ENCODE measurements at regions not wholly inside any gene's neighbourhood (a gene's known extent, or its start where the extent isn't known, plus 50 kb on each side); places are given as distances from the start of the nearest gene placed in this dataset.
A peak's percentile ranks its signal among the peaks of the same experiment; 100 is the strongest.
"Not testable (repeated sequence)": the region's sequence is repeated elsewhere in the genome, so short reads cannot be mapped to it uniquely, and the experiment has no call there.

DNA sequence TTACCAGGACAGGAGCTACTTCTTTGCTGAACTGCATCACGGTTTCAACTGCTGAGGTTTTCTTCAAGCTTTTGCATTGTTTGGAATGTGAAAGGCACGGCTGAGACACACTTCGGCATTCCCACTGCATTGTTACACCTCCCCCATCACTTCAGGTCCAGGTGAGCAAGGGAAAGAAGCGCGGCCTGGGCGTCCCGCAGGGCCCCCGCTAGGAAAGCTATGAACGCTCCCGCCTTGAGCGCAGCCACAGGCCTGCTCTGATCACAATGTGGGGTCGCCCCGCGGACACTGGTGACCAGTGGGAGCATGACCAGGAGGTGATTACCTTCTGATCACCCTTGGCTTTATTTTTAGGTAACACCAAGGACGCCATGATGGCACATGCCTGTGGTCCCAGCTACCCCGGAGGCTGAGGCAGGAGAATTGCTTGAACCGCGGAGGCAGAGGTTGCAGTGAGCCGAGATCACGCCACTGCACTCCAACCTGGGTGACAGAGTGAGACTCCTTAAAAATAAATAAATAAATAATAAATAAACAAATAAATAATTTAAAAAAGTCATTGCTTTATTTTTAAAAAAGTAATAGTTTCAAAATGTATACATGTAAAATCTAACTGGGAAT is 82.2 kb upstream of the ANTXRL start:
- DNase-seq: not testable (repeated sequence)

DNA sequence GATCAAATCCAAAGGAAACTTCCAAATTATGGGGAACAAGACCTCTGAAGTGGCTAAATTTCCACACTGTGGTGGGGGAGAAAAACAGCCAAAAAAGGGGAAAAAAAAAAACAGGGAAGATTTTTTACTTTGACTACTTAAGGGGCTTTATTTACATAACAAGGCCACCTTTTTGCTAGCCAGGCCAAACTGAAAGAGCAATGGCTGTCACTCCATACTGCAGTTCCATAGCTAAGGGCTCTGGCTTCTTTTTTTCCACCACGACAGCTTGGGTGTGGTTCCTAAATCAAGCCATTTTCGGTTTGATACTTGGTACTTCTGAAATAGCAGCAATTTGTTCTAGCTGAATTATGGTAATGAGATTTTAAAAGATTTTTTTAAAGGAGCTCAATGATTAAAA is 76.4 kb upstream of the ANTXRL start:
- not testable (repeated sequence) for DNase-seq

DNA sequence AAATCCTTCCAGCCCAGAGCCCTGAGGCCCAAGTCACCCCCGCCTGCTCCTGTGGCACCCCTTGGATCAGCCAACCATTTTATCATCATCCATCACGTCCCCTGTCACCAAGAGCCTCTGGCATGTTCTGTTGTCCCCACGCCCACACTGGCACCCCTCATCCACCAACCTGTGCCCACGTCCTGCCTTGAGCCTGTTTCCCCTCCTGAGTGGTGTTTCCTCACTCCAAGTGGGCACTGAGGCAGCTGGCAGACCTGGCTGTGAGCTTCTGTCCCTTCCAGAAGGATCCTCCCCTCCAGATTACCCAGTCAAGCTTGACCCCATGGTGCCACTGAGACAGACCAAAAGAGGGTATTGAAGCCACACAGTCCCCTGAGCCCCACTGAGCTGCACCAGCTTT is 71.4 kb upstream of the ANTXRL start:
- DNase-seq: no peak

DNA sequence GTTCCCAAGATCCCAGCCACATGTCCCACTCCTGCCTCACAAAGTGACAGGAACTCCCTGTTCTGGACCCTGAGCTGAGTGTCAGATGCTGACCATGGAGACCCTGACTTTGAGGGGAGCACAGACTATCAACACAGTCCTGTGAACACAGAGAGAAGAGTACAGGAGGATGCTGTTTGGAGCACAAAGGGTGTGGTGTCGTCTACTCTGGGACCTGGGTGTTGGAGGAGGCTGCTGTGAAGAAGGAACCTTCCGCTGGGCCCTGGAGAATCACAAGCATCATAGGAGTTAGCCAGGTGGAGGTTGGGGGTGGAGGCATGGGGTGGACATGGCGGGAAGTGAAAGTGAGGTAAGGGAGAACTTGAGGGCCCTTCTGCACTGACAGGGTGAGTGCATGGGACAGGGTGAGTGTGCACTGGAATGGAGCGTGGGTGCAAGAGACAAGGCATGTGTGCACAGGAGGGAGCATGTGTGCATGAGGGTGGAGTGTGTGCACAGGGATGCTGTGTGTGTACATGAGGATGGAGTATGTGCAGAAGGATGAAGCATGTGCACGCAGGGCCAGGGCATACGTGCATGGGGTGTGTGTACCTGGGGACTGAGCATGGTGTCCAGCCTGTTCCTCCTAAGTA is 70.7 kb upstream of the ANTXRL start:
- DNase-seq: no peak

DNA sequence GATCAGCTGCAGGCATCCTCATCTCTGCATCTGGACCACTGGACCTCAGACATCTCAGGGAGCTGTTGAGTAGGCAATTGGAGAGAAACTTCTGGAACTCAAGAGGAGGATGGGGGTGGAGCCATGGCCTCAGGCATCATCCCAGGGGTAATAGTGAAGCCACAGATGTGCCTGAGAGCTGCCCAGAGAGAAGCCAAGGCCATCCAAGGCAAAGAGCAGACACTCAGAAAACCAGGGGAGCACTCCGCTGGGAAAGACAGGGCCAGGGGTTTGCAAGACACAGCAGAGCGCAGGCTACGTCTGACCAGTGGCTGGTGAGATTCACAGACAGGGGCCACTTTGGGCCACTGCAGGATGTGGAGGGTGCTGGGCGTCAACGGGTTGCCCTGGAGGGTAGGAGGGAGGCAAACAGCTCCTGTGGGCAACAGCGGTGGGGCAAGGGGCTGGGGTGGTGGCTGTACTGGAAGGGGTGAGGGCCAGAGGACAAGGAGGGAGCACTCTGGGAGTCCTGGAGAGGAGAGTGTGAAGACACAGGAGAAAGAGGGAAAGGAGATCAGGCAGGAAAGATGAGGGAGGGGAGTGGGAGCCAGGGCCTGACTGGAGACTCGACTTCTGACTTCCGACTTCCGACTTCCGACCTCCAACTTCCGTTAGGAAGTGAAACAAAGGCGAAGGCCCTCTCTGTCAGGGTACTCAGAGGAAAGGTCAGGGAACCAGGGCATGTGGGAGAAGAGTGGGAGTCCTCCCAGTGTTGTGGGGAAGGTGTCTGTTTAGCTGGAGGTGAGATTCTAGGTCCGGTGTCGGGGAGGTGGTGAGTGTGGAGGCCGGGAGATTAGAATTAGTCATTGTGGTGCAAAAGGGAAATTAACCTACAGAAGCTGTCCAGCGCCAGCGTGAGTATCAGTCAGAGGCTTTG is 69.7 kb upstream of the ANTXRL start:
- DNase-seq: no peak

DNA sequence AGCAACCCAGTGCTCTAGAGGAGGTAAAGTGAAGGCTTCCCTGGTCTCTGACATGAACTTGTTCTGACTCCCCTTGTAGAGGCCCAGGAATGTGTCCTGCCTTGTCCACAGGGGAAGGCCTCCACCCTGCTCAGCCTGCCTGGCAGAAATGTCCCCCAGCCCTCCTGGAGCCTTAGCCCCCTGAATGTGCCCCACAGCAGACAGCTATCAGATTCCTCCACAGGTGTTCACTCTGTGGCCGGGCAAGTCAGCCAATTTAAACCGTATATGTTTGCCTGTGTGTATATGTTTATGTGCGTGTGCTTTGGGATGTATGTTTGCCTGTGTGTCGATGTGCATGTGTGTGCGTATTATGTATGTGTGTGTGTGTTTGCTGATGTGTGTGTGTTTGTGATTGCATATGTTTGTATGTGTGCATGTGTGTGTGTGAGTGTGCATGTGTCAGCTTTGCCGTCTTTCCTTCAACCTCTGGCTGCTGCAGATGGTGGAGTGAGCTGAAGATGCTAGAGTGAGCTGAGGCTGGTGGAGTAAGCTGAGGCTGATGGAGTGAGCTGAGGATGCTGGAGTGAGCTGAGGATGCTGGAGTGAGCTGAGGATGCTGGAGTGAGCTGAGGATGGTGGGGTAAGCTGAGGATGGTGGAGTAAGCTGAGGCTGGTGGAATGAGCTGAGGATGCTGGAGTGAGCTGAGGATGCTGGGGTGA is 68.9 kb upstream of the ANTXRL start:
- no peak for DNase-seq

DNA sequence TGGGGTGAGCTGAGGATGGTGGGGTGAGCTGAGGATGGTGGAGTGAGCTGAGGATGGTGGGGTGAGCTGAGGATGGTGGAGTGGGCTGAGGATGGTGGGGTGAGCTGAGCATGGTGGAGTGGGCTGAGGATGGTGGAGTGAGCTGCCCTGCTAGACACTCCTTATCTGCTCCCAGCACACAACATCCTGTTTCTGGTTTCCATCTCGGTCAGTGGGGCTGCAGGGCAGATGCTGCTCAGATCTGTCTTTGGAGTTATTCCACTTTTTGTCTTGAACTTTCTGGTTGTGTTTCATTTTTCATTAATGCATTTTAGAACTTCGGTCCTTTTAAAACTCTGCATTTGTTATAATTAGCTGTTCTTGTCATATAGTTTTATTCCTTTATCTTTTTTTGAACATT is 67.9 kb upstream of the ANTXRL start:
- no peak for DNase-seq

DNA sequence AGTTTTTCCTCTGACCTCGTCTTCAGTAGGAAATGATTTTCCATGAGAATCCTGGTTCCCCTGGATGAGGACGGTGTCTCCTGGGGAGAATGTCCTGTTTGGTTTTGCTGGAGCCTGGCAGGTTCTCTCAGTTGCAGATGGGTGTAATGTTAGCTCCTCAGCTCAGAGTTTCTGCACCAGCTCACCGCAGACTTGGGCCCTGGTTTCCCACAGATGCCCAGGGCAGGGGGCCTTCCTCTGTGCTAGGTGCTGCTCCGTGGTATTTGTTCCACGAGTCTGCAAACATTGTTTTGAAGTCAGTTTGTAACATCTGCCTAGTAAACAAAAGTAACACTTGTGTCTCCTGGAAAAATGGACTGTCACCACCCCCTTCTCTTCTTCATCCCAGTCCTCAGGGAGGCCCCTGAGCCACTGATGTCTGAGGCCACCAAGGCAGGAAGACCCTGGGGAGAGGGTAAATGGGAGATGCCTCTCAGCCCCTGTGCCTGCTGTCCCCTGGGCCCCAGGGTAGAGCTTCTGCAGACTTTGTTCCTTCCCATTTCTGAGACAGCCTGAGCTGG is 67.3 kb upstream of the ANTXRL start:
- DNase-seq: not testable (repeated sequence)

DNA sequence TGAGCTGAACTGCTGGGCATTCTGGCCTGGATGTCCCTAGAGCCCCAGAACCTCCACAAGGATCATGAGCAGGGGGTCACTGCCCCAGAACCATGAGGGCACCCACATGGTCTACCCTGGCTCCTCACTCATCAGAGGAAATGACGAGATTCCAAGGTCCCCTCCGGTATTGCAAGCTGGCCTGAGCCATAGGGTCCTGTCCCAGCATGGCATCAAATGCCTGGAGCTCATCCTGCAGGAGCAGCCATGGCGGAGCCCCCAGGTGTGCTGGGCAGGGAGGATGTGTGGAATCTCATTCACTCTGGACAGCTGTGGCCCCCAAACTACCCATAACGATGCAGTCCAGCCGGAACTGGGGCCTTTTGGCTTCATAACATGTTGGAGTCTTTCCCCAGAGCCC is 66.6 kb upstream of the ANTXRL start:
- DNase-seq: no peak

DNA sequence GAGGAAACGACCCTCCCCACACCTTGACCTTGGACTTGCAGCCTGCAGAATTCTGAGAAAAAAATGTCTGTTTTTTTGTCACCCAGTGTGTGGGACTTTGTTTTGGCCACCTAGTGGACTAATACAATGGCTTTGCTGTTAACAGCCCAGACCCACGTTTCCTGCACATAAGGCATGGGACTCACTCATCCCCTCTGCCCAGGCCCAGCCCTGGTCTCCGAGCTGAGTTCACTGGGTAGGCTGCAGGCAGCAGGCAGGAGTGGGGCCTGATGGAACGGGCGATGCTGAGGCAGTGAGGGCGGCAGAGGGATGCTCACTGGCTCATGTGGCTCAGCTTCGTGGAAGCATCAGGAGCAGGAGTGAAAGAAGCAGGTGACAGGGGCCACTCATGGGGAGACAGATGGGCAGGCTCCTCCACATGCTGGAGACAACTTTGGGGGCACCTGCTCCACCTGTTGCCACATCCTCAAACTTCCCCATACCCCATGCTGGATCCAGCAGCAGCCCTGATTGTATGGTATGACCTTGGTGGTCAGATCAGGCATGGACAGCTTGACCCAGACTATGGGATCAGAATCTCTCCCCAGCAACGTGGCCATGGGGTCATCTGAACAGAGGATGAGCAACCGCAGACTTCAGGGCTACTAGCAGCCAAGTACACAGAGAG is 65.8 kb upstream of the ANTXRL start:
- no peak for DNase-seq

DNA sequence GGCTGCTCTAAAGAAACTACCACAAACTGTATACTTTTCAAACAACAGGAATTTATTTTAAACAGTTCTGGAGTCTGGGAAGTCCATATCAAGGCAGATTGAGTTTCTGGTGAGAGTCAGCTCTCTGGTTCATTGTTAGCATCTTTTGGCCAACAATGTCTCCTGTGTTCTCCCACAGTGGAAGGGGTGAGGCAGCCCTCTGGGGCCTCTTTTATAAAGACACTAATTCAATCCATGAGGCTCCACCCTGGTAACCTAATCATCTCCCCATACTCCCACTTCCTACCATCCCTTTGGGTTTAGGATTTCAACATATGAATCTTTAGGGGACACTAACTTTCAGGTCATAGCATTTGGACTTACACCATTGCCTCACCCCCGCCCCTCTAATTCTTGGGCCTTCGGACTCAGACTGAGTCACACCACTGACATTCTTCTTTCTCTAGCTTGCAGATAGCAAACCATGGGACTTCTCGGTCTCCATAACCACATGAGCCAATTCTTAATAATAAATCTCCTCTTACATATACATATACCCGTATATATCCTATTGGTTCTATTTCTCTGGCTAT is 64.3 kb upstream of the ANTXRL start:
- DNase-seq: no peak

DNA sequence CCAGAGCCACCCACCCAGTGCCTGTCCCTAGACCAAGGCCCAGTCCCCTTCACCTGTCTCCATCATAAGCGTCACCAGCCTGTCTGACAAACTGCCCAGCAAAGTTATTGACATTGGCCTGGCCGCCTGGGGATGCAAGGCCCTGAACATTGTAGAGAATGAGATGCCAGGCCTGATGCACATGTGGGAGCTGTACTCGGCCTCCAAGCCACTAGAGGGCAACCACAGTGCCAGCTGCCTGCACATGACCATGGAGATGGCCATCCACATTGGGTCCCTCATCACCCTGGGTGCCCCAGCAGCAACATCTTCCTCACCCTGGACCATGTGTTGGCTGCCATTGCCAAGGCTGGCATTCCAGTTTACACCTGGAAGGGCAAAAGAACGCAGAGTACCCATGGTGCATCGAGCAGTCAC is 63.7 kb upstream of the ANTXRL start:
- DNase-seq: no peak

DNA sequence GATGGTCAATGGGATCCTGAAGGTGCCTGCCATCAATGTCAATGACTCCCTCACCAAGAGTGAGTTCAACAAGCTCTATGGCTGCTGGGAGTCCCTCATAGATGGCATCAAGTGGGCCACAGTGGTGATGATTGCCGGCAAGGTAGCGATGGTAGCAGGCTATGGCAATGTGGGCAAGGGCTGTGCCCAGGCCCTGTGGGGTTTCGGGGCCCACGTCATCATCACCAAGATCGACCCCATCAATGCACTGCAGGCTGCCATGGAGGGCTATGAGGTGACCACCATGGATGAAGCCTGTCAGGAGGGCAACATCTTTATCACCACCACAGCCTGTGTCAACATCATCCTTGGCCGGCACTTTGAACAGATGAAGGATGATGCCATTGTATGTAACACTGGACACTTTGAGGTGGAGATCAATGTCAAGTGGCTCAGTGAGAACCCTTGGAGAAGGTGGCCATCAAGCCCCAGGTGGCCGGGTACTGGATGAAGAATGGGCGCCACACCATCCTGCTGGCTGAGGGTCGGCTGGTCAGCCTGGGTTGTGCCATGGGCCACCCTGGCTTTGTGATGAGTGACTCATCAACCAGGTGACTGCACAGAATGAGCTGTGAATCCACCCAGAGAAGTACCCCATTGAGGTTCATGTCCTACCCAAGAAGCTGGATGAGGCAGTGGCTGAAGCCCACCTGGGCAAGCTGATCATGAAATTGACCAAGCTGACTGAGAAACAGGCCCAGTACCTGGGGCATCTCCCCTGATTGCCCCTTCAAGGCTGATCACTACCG is 63.0 kb upstream of the ANTXRL start:
- DNase-seq: no peak

DNA sequence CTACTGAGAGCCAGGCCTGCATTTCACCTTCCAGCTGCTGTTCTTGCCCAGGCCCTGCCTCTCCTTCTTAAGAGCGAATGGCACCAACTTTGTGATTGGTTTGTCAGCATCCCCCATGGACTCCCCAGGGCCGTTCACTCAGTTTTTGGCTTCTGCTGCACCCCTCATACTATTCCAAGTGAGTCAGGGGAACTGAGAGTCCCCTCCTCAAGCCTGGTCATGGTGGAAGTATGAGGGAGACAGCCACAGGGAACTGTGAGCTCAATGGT is 62.4 kb upstream of the ANTXRL start:
- no peak for DNase-seq

DNA sequence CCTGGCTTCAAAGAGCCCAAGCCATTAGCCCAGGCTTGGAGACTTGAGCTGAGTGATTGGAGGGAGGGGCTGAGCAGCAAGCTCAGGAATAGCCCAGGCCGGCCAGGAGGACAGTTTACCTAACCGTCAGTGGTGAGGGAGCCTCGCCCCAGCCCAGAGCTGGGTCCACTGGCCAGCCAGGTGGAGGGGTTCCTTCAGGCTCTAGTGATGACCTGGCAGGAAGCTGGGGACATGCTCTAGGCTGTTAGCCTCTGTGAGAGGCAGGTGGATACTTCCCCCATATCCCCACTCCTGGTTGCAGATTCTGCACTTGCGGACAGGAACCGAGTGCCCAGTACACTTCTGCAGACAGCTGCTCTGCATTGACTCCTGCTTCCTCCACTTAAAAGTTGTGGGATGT is 61.2 kb upstream of the ANTXRL start:
- no peak for DNase-seq

DNA sequence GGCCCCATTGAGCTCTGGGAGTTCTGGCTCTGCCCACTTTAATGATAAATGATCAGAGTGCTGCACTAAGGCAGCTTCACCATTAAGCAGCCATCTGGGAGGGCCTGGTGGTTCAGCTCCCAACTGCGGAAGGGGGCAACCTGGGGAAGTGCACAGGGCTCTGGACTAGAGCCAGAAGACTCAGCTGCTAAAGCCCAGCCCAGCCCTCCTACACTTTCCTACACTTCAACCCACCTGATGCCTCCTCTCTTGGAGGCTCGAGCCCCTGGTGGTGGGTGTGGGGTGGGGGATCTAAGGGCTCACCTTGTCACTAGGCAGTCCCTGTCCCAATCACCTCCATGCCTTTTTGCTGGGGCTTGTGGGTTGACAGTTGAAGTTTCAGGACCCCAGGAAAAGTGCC is 60.6 kb upstream of the ANTXRL start:
- no peak for DNase-seq

DNA sequence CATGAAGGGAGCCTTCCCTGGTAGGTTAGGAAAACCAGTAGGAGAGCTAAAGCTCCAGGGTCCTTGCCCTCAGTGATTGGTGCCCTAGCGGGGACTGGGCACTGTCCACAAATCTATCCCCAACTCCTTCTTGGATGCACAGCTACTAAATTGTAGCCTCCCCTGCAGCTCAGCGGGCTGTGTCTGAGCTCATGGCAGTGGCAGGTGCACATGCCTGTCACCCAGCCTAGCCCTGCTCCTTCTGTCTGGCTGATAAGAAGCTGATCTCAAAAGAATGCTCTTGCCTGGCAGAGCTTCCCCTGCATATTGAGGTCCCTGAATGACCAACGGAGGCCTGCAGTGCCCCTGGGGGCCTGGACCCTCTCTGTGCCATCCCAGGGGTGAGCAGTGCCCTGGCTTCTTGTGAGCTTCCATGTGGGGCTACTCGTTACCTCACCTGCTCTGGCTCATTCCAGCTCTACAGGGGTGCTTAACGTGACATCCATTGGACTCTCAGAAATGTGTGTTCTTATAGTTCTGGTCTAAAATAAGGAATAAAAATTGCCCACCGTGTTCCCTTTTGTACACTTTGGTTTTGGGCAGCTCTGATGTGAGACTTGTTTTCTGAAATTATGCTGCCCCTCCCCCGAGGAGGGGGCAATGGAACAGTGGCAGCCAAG is 59.8 kb upstream of the ANTXRL start:
- DNase-seq: no peak

DNA sequence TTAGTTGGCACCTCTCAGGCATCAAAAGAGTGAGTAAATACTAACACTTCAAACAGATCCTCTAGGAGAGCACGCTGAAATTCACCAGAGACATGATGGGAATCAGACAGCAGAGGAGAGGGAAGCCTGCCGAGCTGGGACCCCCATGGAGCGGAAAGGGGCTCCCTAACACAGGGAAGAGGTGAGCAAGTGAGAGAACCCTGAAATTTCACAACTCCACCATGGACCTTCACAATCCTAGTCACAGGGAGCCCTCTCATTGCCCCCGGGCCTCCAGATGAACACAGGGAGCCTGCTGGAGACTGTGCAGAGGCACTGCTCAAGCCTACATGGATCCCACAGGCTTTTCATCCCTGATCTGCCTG is 59.2 kb upstream of the ANTXRL start:
- no peak for DNase-seq

DNA sequence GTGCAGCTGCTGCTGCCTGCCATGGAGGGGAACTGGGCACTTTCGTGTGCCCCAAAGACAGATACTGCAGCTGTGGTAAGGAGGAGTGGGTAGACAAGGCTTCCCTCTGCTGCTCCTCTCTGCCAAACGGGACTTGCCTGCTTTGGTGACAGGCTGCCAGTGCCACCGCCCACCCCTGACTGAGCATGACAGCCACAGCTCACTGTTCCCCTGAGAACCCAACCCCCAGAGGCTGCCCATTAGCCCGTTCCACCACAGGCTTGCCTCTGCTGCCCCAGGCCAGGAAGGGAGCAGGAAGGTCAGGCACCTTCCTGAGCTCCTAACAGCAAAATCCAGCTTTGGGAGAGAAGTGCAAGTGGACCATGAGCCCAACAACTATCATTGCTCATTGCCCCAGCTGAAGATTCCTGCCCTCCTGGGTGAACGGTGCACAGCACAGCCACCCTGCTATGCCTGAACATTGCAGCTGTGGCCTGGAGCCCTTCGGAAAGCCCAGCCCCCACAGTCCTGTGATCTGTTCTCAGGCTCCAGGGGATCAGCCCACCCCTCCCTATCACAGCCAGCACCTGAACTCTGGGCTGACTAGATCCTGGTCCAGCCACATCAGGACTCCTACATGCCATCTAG is 58.7 kb upstream of the ANTXRL start:
- DNase-seq: no peak

DNA sequence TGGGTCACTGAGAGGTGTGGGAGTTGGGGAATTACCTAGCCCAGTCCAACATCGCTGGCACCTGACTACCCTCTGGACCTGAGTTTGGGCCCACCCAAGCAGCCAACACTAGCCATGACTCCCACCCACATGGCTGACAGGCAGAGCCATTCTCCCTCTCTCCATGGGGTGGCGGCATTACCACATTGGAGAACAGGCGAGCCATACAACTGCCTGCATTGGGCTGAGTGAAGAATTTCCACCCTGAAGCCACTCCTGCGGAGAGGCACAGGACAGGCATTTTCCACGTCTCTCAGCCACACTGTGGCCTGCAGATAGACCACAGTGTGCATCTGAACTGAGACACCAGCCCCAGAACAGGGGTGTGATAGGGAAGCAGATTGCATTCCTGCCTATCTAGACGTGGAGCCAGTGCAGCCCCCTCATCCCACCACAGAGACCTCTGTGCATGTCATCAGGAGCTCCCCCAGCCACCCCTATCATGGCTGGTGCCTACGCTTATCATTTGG is 58.2 kb upstream of the ANTXRL start:
- DNase-seq: peak; percentile 30 to 43 (median 37)
